ENCODE measurements at regions not wholly inside any gene's neighbourhood (a gene's known extent, or its start where the extent isn't known, plus 50 kb on each side); places are given as distances from the start of the nearest gene placed in this dataset.

DNA sequence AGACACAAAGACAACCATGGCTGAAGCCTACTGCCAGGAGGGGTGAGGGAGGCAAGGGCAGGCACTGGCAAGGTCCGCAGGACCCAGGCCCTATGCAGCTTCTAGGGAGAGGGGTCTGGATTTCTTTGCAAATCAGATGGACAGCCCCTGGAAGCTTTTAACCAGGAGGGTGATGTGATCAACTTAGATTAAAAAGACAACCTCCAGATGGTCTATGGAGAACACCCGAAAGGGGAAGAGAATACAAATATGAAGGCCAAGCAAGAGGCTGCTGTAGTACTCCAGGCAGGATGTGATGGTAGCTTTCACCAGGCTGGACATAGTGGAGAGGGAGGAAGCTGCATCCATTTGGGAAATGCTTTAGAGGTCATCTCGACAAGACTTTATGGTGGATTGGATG is 83.3 kb upstream of the TSPAN11 start:
- intact Hi-C loops (cut with DNase I; ENCODE audit: low total_unique reads) = loop anchor here (10.0 kb wide), 2 partner anchors 142 to 402 kb away; no protein-coding TSS in a partner anchor
- TF ChIP-seq POLR2A (IDR thresholded peaks at IDR 0.05) (no peak), EP300 (IDR thresholded peaks at IDR 0.05) (no peak)
- TF ChIP-seq, protein P1, sequence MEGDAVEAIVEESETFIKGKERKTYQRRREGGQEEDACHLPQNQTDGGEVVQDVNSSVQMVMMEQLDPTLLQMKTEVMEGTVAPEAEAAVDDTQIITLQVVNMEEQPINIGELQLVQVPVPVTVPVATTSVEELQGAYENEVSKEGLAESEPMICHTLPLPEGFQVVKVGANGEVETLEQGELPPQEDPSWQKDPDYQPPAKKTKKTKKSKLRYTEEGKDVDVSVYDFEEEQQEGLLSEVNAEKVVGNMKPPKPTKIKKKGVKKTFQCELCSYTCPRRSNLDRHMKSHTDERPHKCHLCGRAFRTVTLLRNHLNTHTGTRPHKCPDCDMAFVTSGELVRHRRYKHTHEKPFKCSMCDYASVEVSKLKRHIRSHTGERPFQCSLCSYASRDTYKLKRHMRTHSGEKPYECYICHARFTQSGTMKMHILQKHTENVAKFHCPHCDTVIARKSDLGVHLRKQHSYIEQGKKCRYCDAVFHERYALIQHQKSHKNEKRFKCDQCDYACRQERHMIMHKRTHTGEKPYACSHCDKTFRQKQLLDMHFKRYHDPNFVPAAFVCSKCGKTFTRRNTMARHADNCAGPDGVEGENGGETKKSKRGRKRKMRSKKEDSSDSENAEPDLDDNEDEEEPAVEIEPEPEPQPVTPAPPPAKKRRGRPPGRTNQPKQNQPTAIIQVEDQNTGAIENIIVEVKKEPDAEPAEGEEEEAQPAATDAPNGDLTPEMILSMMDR (IDR thresholded peaks at IDR 0.05) = no peak

DNA sequence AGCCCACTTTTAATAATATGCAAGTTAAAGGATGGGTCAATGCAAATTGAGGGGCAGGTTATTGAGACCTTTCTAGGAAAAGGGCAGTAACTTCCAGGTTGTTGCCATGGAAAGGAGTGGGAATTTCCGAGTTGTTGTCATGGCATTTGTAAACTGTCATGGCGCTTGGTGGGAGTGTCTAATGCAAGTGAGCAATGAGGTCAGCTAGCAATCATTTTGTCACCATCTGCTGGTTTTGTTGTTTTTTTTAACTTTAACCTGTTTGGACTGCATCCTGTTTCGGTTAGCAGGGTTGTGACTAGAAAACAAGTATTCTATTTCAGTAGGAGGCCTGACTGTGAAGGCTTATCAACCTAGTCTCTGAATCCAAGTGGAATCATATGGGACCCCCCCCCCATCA is 85.8 kb upstream of the TSPAN11 start:
- TF ChIP-seq POLR2A (IDR thresholded peaks at IDR 0.05) (no peak), EP300 (IDR thresholded peaks at IDR 0.05) (no peak), POLR2AphosphoS5 (IDR thresholded peaks at IDR 0.05) (no peak)
- TF ChIP-seq, protein P1 (IDR thresholded peaks at IDR 0.05) = no peak
- Histone ChIP-seq H3K27ac (no peak overlapping the region), H3K27me3 (peaks cover 0 to 21% (median 0%) of the 10 kb centered on the region in 3 donors), H3K9me3 (no peaks in the 10 kb centered on the region), H3K36me3 (no peaks in the 10 kb centered on the region), H3K4me1 (no peaks in the 10 kb centered on the region), H3K4me3 (no peak overlapping the region)
- no peak for DNase-seq
- 87 to 93% (median 90%) methylated on average over 3 of the region's 3 CpGs for WGBS, 5 donors
- intact Hi-C loops (cut with DNase I; ENCODE audit: low total_unique reads) = loop anchor here (10.0 kb wide), 2 partner anchors 144 to 404 kb away; no protein-coding TSS in a partner anchor

More for the DNA sequence above, 83.3 kb upstream of the TSPAN11 start:
- 75 to 94% (median 91%) methylated on average over 3 of the region's 3 CpGs for WGBS, 5 donors
- DNase-seq = no peak
- Histone ChIP-seq H3K9me3 (no peaks in the 10 kb centered on the region), H3K4me1 (no peaks in the 10 kb centered on the region), H3K4me3 (no peak overlapping the region), H3K27me3 (no peaks in the 10 kb centered on the region), H3K27ac (no peak overlapping the region), H3K36me3 (no peaks in the 10 kb centered on the region)

DNA sequence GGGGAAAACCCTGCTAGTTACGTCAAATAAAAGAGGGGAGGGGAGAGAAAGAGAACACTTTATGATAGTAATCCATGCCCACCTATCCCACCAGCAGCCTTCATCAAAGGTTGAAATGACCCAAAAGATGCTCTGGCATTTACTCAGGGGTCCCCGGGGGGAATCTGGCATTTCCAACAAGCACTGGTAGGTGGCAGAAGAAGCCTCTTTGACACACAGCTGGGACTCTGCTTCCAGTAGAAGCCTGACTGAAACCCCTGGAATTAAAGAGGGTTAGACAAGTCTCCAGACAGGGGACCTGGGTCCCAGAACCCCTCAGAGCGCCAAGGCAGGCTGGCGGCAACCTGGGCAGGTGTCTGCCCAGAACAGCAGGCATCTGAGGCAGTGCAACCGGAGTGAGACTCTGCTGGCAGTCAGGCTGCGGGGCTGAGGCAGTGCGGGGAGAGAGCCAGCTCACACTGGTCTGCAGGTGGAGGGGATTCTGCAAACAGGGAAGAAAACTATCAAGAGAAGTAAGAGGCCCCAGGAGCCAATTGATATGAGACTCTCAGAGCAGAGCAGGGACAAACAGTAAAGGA is 85.0 kb upstream of the CAPRIN2 start:
- TF ChIP-seq, protein P1 (IDR thresholded peaks at IDR 0.05) = no peak
- no peak for TF ChIP-seq POLR2AphosphoS5 (IDR thresholded peaks at IDR 0.05)
- no peak for TF ChIP-seq EP300 (IDR thresholded peaks at IDR 0.05)
- TF ChIP-seq POLR2A (IDR thresholded peaks at IDR 0.05) = no peak
- H3K4me1 ChIP-seq = no peaks in the 10 kb centered on the region
- no peaks in the 10 kb centered on the region for H3K36me3 ChIP-seq
- peaks cover 0 to 30% (median 0%) of the 10 kb centered on the region in 3 donors for H3K27me3 ChIP-seq
- no peak overlapping the region for H3K4me3 ChIP-seq
- H3K27ac ChIP-seq = no peak overlapping the region
- 44 to 73% (median 64%) methylated on average over 7 of the region's 7 CpGs for WGBS, 5 donors
- no peak for DNase-seq
- H3K9me3 ChIP-seq = no peaks in the 10 kb centered on the region
- intact Hi-C loops (cut with DNase I; ENCODE audit: low total_unique reads) = loop anchor here (10.0 kb wide), 2 partner anchors 145 to 405 kb away; no protein-coding TSS in a partner anchor

DNA sequence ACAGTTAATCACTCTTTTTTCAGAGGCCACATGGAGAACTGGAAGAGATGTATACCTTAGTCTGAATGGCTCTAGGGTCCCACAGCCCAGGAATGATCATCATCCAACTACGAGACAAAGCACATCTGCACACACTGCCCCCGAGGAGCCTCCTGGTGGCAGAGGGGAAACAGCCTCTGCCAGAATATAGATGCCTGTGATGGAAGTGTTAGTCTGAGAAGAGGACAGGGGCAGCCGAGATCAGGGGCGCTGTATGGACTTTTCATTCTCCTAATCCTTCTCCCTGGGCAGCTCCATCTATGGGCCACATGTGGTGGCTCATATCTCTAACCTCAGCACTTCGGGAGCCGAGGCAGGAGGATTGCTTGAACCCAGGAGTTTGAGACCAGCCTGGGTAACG is 82.8 kb upstream of the CAPRIN2 start:
- Histone ChIP-seq H3K9me3 (no peaks in the 10 kb centered on the region), H3K27me3 (peaks cover 0 to 43% (median 0%) of the 10 kb centered on the region in 3 donors), H3K4me3 (no peak overlapping the region), H3K4me1 (no peaks in the 10 kb centered on the region), H3K36me3 (no peaks in the 10 kb centered on the region), H3K27ac (no peak overlapping the region)
- no peak for TF ChIP-seq EP300 (IDR thresholded peaks at IDR 0.05)
- no peak for TF ChIP-seq POLR2AphosphoS5 (IDR thresholded peaks at IDR 0.05)
- TF ChIP-seq POLR2A (IDR thresholded peaks at IDR 0.05) = no peak
- WGBS, 5 donors = 48 to 88% (median 71%) methylated on average over 5 to 7 of the region's 7 CpGs
- no peak for DNase-seq
- intact Hi-C loops (cut with DNase I; ENCODE audit: low total_unique reads) = no loop called here
